GM21825 (cell line): ENCODE measurements at regions not wholly inside any gene's neighbourhood (a gene's known extent, or its start where the extent isn't known, plus 50 kb on each side); places are given as distances from the start of the nearest gene placed in this dataset.

Source experiments
- ATAC-seq: cut with Tn5 transposase; IDR thresholded peaks from one replicate; pipeline ENCODE4 v1.9.1; 2021; ENCODE audit warnings: mild to moderate bottlenecking, moderate library complexity; ENCODE audit not compliant: unreplicated experiment

DNA sequence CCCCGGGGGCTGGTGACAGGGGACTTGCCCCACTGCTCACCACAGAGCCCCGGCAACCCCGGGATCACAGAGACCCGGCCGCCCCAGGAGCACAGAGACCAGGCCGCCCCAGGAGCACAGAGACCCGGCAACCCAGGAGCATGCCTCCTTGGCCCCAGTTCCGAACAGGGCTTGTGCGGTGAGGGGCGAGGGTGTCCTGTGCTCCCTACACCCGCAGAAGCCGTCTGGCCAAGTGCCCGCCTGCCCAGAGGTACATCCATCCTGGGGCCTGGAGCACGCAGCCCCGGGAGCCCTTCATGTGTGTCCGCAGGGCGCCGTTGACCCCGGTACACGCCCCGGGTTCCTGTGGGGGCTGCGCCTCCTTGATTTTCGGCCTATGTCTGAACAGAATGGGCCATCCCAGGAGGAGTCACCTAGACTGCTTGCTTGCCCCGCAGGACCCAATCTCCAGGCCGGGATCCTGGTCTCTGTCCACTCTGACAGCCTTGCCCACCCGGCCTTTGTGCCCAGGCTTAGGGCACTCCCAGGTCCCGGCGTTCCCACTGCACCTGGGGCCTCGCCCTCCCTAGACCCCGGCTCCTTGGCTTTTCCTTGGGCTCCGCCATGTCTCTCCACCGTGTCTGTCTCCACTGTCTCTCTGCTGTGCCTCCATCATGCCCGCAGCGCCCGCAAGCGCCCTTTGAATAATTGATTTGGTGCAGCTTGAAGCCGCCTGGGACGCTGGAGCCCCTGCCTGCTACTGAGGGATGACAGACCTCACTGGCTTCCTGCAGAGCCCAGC, 219.8 kb downstream of the ERMARD start:
- no peak for ATAC-seq

DNA sequence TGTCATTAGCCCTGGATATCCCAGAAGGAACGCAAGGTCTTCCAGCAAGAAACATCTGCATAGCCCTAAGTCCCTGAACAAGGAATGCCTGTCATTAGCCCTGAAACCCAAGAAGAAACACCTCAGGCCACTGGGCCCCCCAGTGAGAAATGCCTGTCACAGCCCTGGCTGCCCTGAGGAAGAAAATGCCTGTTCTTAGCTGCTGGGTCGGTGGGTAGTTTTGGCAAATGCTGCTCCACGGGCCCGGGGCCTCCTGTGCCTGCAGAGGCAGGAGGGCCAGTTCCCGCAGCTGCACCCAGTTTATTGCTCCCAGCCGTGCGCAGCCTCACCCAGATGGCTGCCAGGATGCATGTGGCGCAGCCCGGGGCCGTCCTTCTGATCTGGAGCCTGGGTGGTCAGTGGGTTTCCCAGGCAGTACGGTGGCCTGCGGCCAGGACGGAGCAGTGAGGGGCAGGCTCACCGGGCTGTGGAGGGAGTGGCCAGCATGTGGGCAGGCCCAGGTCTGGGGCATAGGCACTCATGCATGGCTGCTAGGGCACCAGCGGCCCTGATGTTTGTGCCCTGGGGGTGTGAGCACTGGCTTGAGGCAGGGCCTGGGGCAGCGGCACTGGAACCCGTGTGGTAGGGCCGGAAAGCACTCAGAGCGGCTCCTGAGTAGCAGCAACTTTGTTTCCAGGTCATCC, 219.0 kb downstream of the ERMARD start:
- ATAC-seq: no peak

DNA sequence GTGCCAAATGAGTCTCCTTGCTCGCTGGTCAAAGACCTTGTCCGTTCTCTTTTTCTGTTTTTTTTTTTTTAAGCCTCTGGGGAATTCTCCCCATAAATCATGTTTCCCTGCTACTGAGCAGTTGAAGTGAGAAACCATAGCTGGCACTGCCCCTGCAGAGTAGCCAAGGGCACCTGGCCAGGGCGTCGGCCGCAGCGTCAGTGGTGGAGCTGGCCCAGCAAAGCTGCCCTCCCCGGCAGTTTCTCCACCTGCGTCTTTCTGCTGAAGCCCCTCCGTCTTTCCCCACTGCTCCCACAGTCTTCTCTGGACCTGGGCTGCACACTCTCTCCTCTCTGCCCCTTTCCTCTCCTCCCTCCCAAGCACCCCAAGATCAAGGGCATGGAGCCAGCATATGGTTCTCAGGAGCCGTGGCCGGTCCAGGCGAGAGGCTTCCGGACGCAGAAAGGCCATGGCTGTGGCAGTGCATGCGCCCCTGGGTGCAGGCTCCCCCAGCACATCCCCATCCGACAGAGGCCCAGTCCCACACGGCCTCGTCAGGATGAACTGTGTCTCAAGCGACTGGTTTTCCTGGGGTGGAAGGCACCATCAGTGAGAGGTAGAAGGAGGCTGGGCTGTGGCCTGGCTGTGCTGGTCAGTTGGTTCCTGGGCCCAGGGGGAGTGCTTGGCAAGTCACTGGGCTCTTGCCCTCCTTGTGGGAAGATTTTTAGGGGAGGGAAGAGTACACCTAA, 218.1 kb downstream of the ERMARD start:
- no peak for ATAC-seq

GRCh38 chr6:169968541-169969270, 217.3 kb downstream of the ERMARD start:
- ATAC-seq: no peak

- no peak for ATAC-seq
Measured at GRCh38 chr6:169967687-169968086, 216.3 kb downstream of the ERMARD start.

- ATAC-seq: no peak
Measured at GRCh38 chr6:169966312-169967181, 215.1 kb downstream of the ERMARD start.

DNA sequence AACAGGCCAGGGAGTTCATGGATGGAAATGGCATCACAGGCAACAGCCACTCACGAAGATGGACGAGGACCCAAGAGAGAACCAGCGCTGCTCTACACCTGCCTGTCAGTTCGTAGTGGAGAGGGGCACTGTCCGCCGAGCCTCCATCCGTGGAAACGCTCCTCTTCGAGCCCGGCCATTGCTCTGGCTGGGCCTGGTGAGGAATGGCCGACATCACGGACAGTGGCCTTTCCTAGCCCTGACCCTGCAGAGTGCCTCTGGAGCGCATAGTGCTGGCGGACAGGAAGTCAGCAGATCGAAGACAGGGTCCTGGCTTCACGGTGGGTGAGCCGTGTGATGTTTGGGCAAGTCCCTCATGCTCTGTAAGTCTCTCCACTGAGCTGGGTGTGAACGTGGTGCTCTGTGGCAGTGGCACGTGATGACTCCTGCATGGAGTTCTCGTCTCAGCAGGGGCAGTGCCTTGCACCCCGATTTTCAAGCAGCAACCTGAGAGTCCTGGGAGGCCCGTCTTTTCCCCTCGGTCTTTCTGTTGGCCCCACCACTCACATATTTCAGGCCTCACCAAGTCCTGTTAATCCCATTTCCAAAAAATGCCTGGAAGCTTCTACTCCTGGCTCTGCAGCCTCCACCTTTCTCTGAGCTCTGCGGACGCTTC, 214.4 kb downstream of the ERMARD start:
- ATAC-seq: no peak

GRCh38 chr6:169965239-169965638, 213.8 kb downstream of the ERMARD start:
- no peak for ATAC-seq

DNA sequence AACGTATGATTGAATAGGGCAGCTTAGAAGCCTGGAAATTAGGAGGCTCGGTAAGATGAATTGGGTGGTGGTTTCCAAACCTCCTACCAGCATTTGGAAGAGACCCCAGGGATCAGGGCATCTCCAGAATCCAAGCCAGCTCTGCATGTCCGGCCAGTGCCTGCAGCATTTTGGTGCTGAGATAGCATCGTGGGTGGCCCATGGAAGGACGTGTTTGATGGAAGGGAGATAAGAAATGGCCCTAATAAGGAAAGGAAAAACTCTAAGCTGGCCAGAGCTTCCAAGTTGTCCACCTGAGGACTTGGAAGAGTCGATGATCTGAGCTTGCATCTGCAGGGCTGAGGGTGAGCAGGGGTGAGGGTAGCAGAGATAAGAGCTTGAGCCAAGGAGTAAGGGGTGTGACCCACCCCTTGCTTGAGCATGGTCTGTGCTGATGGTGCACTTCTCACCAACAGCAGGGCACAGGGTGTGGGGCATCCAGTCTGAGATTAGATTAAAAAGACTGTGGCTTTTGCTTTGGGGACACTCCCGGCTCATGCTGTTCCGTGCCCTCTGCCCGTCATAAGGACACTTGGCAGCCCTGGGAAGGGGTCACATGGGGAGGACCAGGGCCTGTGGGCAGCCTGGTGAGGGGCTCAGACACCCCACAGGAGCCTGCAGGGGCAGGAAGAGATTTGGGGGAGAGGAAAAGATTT, 213.2 kb downstream of the ERMARD start:
- ATAC-seq: no peak

- no peak for ATAC-seq
Measured at GRCh38 chr6:169963581-169964297, 212.3 kb downstream of the ERMARD start.

DNA sequence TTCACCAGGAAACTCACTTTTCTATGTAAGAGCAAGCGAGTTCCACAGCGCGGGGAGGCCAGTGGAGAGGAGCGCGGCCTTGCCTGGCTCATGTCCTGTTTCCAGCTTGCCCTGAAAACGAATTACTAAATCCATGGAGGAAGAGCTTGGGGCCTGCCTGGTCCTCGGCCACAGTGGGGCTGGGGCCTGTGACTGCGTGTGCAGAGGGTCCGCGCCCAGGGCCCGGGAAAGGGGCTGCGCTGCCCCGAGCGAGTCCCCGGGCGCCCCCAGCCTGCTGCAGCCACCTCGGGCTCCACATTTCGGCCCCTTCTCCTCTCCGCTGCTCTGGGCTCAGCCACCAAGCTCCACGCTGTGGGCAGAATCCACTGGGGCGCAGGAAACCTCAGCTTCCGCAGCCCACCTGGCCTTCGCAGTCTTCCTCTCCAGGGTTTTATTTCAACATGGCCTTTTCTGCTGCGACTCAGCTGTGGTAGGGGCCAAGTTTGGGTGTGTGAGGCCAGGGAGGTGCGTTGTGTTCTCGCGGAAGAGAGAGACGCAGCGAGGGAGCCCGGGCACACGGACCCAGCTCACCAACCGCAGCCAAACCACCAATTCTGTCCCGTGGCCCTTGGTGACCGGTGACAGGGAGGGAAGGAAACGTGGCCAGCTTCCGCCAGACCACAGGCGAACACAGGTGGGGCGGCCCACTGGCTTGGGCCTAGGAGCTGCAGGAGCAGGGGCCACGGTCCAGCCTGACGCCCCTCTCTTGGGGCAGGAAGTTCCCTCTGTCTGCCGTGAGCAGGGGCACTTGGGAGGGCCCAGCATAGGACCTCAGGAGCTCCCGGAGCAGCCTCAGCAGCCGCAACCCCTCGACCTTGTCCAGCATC, 211.4 kb downstream of the ERMARD start:
- ATAC-seq: no peak

DNA sequence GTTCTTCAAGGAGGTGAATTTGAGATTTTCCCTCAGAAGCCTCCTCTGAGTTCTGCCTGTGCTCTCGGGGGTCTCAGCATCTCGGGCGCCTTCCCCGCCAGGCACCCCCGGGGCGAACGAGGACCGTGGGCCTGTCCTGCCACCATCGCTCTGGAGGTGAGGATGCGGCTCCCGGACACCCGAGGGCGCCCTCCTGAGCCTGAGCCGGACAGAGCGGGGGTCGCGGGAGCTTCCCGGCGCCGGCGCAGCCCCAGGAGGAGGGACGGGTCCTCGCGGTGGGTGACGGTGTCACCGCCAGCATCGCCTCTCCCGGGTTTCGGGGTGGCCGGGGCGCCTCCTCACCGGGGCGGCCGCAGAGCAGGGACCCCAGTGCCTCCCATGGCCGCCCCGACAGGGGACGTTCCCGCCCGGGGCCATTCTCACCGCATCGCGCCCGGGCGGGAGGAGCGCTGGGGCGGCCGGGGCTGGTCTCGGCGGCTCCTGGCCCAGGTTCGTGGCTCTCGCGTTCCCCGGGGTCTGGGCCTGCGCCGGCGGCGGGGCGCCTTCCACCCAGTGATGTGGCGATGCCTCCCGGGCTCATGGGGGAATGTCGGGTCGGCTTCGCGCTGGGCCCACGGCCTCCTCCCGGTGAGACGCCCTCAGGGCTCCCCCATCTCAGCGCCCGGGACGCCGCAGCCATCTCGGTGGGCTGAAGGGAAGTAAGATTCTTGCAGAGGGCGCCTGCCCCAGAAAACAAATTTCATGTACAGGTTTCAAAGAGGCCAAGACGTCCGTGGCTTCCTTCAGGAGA, 210.5 kb downstream of the ERMARD start:
- no peak for ATAC-seq

DNA sequence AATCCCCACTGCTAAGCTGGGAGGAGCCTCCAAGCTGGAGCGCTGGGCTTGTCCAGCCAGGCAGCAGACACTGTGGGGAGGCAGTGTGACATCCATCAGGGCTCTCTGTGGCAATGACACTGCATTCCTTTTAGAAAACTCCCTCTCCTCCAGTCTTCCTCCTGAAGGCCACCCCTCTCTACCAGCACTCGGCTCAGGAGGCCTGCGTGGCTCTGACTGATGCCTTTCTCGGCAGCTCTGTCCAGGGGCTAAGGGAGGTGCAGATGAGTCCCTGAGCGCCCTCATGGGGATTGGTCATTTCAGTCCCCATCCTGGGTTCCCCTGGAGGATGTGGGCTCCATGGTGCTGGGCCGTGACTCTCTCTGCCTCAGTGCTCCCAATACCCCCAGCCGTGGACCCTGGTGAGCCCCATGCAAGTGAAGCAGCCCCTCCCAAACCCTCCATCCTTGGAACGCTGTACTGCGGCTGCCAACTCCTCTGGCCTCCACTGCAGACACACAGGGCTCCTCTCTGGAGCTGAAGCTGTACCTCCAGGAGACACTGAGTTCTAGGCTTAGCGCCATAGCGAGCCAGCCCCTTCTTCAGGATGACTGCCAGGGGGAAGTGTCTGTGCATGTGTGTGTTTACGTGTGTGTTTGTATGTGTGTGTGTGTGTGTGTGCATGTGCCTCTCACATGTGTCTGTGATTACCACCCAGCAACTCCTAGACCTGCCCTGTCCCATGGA, 209.6 kb downstream of the ERMARD start:
- no peak for ATAC-seq

DNA sequence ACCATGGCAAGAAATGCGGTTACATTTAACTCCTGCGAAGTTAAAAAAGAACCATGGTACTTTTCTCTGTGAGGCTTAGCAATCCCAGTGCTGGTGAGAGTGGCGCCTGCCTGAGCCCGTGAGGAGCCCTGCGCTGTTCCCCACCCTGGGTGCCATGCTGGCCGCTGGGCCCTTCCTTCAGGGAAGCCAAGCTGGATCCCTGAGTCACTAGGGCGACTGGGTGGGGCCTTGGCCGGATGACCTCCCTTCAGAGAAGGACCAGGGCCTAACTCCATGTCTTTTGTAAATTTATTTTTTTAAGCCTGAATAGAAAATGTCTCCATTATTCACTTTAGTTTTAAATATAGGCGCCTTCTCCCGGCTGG, 209.1 kb downstream of the ERMARD start:
- no peak for ATAC-seq

- no peak for ATAC-seq
Measured at GRCh38 chr6:169960003-169960344, 208.6 kb downstream of the ERMARD start.
